ENCODE measurements at regions not wholly inside any gene's neighbourhood (a gene's known extent, or its start where the extent isn't known, plus 50 kb on each side); places are given as distances from the start of the nearest gene placed in this dataset.

GRCh38 chr6:77136086-77136485 is 327.2 kb downstream of the HTR1B start:
- no peak for FAIRE-seq
- DNase-seq (ENCODE audit: low read depth, low spot score) = peak; percentile 23

DNA sequence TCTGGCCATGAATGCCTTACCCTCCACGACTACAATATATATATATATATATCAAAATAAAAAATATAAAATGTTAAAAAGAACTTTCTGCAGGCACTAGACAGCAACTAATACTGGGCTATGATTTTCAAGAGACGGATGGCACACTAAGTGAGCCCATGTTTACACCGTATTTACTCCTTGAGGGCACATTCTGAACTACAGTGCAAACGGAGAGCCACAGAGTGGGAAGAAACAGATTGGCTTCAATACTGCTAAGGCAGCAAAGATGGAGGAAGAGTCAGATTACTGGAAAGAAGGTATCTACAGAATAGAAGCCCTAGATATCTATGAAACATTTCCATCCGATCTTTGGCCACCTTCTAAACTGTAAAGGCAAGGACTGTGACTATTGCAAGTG is 330.3 kb downstream of the HTR1B start:
- Histone ChIP-seq H3K36me3 (ENCODE audit: control insufficient read depth in 2 of 2, extremely low read depth in 1 of 2, insufficient read depth in 2 of 2, low read length in 2 of 2) (no peaks in the 10 kb centered on the region), H3K4me1 (ENCODE audit: control insufficient read depth, extremely low read depth, insufficient read depth, low read length) (peaks cover 21% of the 10 kb centered on the region), H3K4me3 (ENCODE audit: control insufficient read depth in 2 of 3, extremely low read depth in 1 of 3, insufficient read depth in 2 of 3, low read depth in 1 of 3, low read length in 3 of 3) (no peak overlapping the region), H2AFZ (ENCODE audit: control insufficient read depth, low read length) (peak overlapping the region; percentile 54), H3K9me3 (ENCODE audit: control insufficient read depth, low read depth, low read length) (no peaks in the 10 kb centered on the region), H3K79me2 (ENCODE audit: control insufficient read depth, insufficient read depth, low read length) (no peaks in the 10 kb centered on the region), H4K20me1 (ENCODE audit: control insufficient read depth, extremely low read depth, insufficient read depth, low read length) (no peaks in the 10 kb centered on the region), H3K9ac (ENCODE audit: control insufficient read depth, extremely low read depth, insufficient read depth, low read length) (no peak overlapping the region), H3K4me2 (ENCODE audit: control insufficient read depth, extremely low read depth, insufficient read depth, low read depth, low read length) (no peak overlapping the region), H3K9me1 (ENCODE audit: control insufficient read depth, extremely low read depth, insufficient read depth, low read length) (no peaks in the 10 kb centered on the region), H3K27ac (ENCODE audit: control insufficient read depth, insufficient read depth, low read length) (no peak overlapping the region), H3K27me3 (ENCODE audit: control insufficient read depth, extremely low read depth, insufficient read depth, low read length) (no peaks in the 10 kb centered on the region)
- FAIRE-seq (no peak), DNase-seq (ENCODE audit: low read depth, low spot score) (no peak)
- TF ChIP-seq, protein P1, sequence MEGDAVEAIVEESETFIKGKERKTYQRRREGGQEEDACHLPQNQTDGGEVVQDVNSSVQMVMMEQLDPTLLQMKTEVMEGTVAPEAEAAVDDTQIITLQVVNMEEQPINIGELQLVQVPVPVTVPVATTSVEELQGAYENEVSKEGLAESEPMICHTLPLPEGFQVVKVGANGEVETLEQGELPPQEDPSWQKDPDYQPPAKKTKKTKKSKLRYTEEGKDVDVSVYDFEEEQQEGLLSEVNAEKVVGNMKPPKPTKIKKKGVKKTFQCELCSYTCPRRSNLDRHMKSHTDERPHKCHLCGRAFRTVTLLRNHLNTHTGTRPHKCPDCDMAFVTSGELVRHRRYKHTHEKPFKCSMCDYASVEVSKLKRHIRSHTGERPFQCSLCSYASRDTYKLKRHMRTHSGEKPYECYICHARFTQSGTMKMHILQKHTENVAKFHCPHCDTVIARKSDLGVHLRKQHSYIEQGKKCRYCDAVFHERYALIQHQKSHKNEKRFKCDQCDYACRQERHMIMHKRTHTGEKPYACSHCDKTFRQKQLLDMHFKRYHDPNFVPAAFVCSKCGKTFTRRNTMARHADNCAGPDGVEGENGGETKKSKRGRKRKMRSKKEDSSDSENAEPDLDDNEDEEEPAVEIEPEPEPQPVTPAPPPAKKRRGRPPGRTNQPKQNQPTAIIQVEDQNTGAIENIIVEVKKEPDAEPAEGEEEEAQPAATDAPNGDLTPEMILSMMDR (optimal IDR thresholded peaks at IDR 0.05 in 1 of 3, IDR thresholded peaks at IDR 0.05 in 1 of 3, conservative IDR thresholded peaks at IDR 0.05 in 1 of 3; ENCODE audit: extremely low read depth in 1 of 3, insufficient read depth in 2 of 3, low read length in 3 of 3) = no peak
- TF ChIP-seq EZH2 (IDR thresholded peaks at IDR 0.05; ENCODE audit: low read length) = no peak
- dilution Hi-C loops (cut with MboI; ENCODE audit: extremely low pct_ligation_motif_present, low sequenced_read_pairs) = no loop called here

More at GRCh38 chr6:77136086-77136485, 327.2 kb downstream of the HTR1B start:
- Histone ChIP-seq H3K4me1 (ENCODE audit: control insufficient read depth, extremely low read depth, insufficient read depth, low read length) (peaks cover 21% of the 10 kb centered on the region), H3K36me3 (ENCODE audit: control insufficient read depth in 2 of 2, extremely low read depth in 1 of 2, insufficient read depth in 2 of 2, low read length in 2 of 2) (no peaks in the 10 kb centered on the region), H3K27me3 (ENCODE audit: control insufficient read depth, extremely low read depth, insufficient read depth, low read length) (no peaks in the 10 kb centered on the region), H3K9me3 (ENCODE audit: control insufficient read depth, low read depth, low read length) (no peaks in the 10 kb centered on the region), H3K4me2 (ENCODE audit: control insufficient read depth, extremely low read depth, insufficient read depth, low read depth, low read length) (peak overlapping the region; percentile 29), H3K27ac (ENCODE audit: control insufficient read depth, insufficient read depth, low read length) (peak overlapping the region; percentile 51), H3K79me2 (ENCODE audit: control insufficient read depth, insufficient read depth, low read length) (no peaks in the 10 kb centered on the region), H4K20me1 (ENCODE audit: control insufficient read depth, extremely low read depth, insufficient read depth, low read length) (no peaks in the 10 kb centered on the region), H3K4me3 (ENCODE audit: control insufficient read depth in 2 of 3, extremely low read depth in 1 of 3, insufficient read depth in 2 of 3, low read depth in 1 of 3, low read length in 3 of 3) (no peak overlapping the region), H3K9me1 (ENCODE audit: control insufficient read depth, extremely low read depth, insufficient read depth, low read length) (no peaks in the 10 kb centered on the region), H2AFZ (ENCODE audit: control insufficient read depth, low read length) (peak overlapping the region; percentile 28), H3K9ac (ENCODE audit: control insufficient read depth, extremely low read depth, insufficient read depth, low read length) (no peak overlapping the region)
- dilution Hi-C loops (cut with MboI; ENCODE audit: extremely low pct_ligation_motif_present, low sequenced_read_pairs) = no loop called here
- TF ChIP-seq, protein P1 (optimal IDR thresholded peaks at IDR 0.05 in 1 of 3, IDR thresholded peaks at IDR 0.05 in 1 of 3, conservative IDR thresholded peaks at IDR 0.05 in 1 of 3; ENCODE audit: extremely low read depth in 1 of 3, insufficient read depth in 2 of 3, low read length in 3 of 3) = no peak
- no peak for TF ChIP-seq EZH2 (IDR thresholded peaks at IDR 0.05; ENCODE audit: low read length)

Measured in keratinocyte (primary cell).